Progenitor cell of endocrine pancreas (in vitro differentiated cells): ENCODE measurements at regions not wholly inside any gene's neighbourhood (a gene's known extent, or its start where the extent isn't known, plus 50 kb on each side); places are given as distances from the start of the nearest gene placed in this dataset.

Experiments
- DNase-seq: peaks from one replicate; pipeline ENCODE4 v3.0.0; 2021; ENCODE audit warnings: low spot score; ENCODE audit not compliant: unreplicated experiment
- H3K27ac Mint-ChIP-seq: 2 replicates; pipeline ENCODE4 v1.8.0; 2021; ENCODE audit warnings: mild to moderate bottlenecking, moderate library complexity, mixed read lengths
- H3K27me3 Mint-ChIP-seq: 2 replicates; pipeline ENCODE4 v1.8.0; 2021; ENCODE audit warnings: mixed read lengths
- H3K36me3 Mint-ChIP-seq: 2 replicates; pipeline ENCODE4 v1.8.0; 2022; ENCODE audit warnings: mixed read lengths; ENCODE audit not compliant: insufficient read depth
- H3K4me1 Mint-ChIP-seq: 2 replicates; pipeline ENCODE4 v1.8.0; 2021; ENCODE audit warnings: low read depth, mixed read lengths
- H3K4me3 Mint-ChIP-seq: 2 replicates; pipeline ENCODE4 v1.8.0; 2021; ENCODE audit warnings: low read depth, mild to moderate bottlenecking, moderate library complexity, mixed read lengths
- H3K9me3 Mint-ChIP-seq: 2 replicates; pipeline ENCODE4 v1.8.0; 2021; ENCODE audit warnings: low read depth, mixed read lengths
- TF ChIP-seq, protein P1 (sequence below): fragments of 200-600 bp; sonication (generic); IDR thresholded peaks from one replicate; pipeline ENCODE4 v1.5.0; 2021; ENCODE audit warnings: antibody characterized with exemption, mild to moderate bottlenecking; ENCODE audit not compliant: unreplicated experiment

DNA sequence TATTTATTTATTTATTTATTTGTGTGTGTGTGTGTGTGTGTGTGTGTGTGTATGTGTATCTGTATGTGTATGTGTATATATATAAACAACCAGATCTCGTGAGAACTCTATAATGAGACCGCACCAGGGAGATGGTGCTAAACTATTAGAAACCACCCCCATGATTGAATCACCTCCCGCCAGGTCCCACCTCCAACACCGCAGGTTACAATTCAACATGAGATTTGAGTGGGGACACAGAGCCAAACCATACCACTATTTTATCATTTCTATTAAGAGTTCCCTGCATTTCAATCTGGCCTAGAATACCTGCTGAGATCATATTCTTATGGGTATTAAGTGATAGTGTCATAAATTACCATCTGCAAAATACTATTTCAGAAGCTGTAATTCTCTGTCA, 243.8 kb upstream of the PLEKHG7 start:
- DNase-seq = no peak
- Mint-ChIP-seq H3K36me3 (peaks cover 1% of the 10 kb centered on the region), H3K27me3 (no peaks in the 10 kb centered on the region), H3K9me3 (peaks cover 10% of the 10 kb centered on the region), H3K27ac (no peak overlapping the region), H3K4me3 (no peak overlapping the region), H3K4me1 (peaks cover 6% of the 10 kb centered on the region)
- TF ChIP-seq, protein P1, sequence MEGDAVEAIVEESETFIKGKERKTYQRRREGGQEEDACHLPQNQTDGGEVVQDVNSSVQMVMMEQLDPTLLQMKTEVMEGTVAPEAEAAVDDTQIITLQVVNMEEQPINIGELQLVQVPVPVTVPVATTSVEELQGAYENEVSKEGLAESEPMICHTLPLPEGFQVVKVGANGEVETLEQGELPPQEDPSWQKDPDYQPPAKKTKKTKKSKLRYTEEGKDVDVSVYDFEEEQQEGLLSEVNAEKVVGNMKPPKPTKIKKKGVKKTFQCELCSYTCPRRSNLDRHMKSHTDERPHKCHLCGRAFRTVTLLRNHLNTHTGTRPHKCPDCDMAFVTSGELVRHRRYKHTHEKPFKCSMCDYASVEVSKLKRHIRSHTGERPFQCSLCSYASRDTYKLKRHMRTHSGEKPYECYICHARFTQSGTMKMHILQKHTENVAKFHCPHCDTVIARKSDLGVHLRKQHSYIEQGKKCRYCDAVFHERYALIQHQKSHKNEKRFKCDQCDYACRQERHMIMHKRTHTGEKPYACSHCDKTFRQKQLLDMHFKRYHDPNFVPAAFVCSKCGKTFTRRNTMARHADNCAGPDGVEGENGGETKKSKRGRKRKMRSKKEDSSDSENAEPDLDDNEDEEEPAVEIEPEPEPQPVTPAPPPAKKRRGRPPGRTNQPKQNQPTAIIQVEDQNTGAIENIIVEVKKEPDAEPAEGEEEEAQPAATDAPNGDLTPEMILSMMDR = no peak

DNA sequence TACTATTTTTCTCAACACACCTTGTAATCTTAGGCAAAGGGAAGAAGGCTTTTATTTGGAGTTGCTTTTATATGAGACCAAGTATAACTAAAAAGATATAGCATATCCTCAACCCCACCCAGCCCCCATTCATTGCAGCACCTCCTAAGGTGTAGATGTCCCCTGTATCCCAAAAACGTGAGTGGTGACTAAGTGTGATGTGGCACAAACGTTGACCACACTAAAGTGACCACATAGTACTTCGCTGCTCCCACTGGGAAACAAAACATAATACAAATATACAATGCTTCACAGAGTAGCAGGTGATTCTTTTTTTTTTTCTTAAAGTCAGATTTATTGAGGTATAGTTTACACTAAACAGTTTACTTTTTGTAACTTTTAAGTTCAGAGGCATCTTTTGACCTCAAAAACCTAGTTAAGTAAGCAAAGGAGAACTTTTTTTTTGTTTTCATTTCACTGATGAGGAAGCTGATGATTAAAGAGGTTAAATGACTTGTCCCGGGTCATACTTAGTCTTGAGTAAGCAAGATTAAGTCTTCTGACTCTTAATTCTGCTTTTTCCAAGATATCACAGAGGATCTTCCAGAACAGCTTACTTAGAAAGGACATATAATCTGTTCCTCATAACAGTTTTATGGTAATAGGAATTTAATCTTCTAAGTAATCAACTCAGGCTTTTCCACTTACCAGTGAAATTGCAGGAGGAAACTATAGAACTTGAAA, 245.2 kb upstream of the PLEKHG7 start:
- Mint-ChIP-seq H3K9me3 (peaks cover 10% of the 10 kb centered on the region), H3K4me3 (no peak overlapping the region), H3K27ac (no peak overlapping the region), H3K4me1 (peaks cover 1% of the 10 kb centered on the region), H3K27me3 (no peaks in the 10 kb centered on the region), H3K36me3 (peaks cover 1% of the 10 kb centered on the region)
- TF ChIP-seq, protein P1 = no peak
- DNase-seq = no peak

DNA sequence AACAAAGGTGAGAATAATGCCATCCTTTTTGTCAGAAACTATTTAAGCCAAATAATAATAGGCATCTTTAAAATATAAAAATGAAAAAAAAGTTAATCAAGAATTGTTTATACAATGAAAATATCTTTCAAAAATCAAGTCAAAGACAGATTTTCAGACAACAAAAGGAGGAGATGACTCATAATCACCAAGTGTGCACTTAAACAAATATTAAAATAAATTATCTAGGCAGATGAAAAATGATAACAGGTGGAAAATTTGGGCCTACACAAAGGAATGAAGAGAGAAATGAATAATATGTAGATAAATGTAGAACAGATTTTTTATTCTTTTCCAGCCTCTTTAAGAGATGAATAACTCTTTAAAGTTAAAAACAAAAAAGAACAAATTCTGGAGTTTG, 250.0 kb upstream of the PLEKHG7 start:
- DNase-seq = no peak
- H3K9me3 Mint-ChIP-seq = peaks cover 13% of the 10 kb centered on the region
- H3K4me3 Mint-ChIP-seq = no peak overlapping the region
- no peaks in the 10 kb centered on the region for H3K36me3 Mint-ChIP-seq
- no peaks in the 10 kb centered on the region for H3K4me1 Mint-ChIP-seq
- TF ChIP-seq, protein P1 = no peak
- H3K27ac Mint-ChIP-seq = no peak overlapping the region
- no peaks in the 10 kb centered on the region for H3K27me3 Mint-ChIP-seq

DNA sequence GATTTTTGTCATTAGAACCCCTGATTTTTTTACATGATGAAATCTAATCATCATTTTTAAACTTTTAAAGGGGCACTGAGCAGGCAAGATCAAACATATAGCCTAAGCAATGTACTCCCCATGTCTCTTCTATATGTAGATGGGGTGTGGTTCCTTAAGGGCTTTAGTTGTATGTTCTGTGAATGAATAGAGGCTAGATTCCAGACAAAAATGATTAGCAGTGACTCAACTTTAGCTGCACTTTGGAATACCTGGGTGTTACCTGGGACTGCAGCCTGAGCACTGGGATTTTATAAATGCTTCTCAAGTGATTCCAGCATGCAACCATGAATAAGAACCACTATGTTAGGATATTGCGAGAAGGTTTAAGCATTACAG, 256.7 kb upstream of the PLEKHG7 start:
- Mint-ChIP-seq H3K9me3 (peaks cover 9% of the 10 kb centered on the region), H3K4me1 (peaks cover 8% of the 10 kb centered on the region), H3K4me3 (no peak overlapping the region), H3K27me3 (no peaks in the 10 kb centered on the region), H3K27ac (no peak overlapping the region), H3K36me3 (no peaks in the 10 kb centered on the region)
- no peak for DNase-seq
- TF ChIP-seq, protein P1 = no peak

DNA sequence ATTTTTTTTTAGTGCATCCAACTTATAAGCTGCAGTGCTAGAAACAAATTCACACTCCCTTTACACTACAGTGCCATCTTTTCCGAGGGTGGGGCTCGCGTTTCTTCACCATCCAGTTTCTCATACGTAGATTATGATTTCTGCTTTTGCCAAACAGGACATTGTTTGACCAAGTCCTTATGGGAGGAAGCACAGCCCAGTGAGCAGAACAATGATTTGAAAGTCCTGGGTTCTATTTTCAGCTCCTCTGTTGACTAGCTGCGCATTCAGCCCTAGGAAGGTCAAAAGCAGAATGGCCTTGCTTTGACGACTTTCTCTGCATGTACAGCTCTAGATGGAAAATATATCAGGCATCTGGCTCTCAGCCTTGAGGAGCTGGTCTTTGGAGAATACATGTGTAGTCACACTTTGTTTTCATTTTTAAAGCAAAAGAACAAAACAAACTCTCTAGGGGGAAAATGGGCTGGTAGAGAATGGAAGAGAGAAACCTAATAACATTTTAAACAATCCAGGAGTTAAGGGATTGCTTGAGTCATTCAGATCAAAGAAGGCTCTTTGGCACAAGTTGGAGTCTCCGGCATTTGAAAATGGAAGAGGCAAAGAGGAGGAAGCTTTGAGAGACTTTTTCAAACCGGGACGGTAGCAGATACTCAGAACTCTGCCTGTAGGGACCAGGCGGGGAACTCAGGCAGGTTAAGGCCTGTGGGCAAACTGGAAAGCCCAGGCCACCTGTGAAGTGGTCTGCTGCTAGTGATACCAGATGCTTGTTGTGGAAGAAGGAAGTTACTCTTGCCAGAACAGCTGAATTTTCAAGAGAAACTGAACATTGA, 257.3 kb upstream of the PLEKHG7 start:
- H3K4me3 Mint-ChIP-seq = no peak overlapping the region

More for the DNA sequence above, 257.3 kb upstream of the PLEKHG7 start:
- TF ChIP-seq, protein P1 = no peak
- DNase-seq = no peak
- peaks cover 8% of the 10 kb centered on the region for H3K4me1 Mint-ChIP-seq
- no peaks in the 10 kb centered on the region for H3K36me3 Mint-ChIP-seq
- no peaks in the 10 kb centered on the region for H3K27me3 Mint-ChIP-seq
- no peak overlapping the region for H3K27ac Mint-ChIP-seq
- peaks cover 5% of the 10 kb centered on the region for H3K9me3 Mint-ChIP-seq
